EH (cell line): ENCODE measurements at regions not wholly inside any gene's neighbourhood (a gene's known extent, or its start where the extent isn't known, plus 50 kb on each side); places are given as distances from the start of the nearest gene placed in this dataset.
A peak's percentile ranks its signal among the peaks of the same experiment; 100 is the strongest.
"Not testable (repeated sequence)": the region's sequence is repeated elsewhere in the genome, so short reads cannot be mapped to it uniquely, and the experiment has no call there.

ENCODE experiments used
- DNase-seq: peaks from one replicate; pipeline ENCODE4 v3.0.0-alpha.2; 2015; ENCODE audit warnings: low read depth

DNA sequence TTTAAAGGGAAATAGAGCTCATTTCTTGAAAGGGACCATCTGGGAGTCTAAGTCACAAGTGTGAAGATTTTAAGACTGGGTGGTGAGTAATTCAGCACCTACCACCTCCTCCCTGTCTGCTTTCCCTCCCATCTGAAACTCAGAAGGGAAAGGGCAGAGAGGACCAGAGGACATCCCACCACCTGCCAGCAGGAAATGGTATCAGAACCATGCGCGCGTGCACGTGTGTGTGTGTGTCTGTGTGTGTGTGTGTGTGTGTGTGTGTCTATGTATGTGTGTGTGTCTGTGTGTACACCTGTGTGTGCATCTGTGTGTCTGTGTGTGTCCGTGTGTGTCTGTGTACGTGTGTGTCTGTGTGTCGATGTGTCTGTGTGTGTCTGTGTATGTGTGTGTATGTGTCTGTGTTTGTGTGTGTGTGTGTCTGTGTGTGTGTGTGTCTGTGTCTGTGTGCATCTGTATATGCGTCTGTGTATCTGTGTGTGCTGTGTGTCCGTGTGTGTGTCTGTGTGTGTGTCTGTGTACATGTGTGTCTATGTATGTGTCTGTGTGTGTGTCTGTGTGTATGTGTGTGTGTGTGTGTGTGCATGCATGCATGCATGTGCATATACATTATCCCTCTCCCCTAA lies 76.8 kb downstream of the ZFP36L2 start:
- no peak for DNase-seq

DNA sequence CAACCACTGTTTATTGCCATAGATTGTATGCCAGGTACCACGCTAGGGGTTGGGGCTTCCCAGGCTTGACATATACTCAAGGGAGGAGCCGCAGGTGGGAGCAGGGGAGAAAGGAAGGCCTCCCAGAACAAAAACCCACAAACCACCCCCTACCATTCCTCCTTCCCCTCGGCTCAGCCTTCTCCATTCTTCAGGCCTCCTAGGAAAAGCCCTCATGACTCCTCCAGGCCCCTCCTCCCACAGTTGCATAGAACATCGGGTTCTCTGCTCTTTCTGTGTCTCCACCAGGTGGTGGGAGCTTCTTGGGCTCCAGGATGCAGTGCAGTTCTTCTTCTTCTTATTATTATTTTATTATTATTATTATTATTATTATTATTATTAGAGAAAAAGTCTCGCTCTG lies 80.3 kb downstream of the ZFP36L2 start:
- DNase-seq = no peak

DNA sequence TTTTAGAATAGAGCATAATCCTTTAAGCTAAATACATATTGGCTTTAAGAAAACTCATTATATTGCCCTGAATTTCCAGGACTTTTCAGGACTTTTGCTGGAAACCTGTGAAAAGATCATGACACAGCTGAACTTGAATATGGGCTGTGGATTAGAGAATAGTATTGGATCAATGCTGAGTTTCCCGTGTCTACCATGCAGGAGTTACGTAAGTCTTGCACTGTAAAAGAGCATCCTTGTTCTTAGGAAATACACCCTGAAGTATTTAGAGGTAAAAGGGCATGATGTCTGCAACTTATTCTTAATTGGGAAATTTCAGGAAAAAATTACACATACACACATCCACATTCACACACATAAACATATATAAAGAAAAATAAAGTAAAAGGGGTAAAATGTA lies 82.1 kb downstream of the ZFP36L2 start:
- DNase-seq = no peak

DNA sequence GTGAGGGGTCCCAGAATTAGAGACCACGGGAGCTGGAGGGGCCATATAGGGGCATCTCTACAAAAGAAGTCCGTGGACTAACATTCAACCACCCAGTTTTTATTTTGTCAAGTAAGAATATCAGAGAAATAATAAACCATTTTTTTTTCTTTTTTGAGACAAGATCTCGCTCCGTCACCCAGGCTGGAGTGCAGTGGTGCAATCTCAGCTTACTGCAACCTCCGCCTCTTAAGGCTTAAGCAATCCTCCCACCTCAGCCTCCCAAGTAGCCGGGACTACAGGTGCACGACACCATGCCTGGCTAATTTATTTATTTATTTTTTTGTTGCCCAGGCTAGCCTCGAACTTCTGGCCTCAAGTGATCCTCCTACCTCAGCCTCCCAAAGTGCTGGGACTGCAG lies 82.7 kb downstream of the ZFP36L2 start:
- no peak for DNase-seq

DNA sequence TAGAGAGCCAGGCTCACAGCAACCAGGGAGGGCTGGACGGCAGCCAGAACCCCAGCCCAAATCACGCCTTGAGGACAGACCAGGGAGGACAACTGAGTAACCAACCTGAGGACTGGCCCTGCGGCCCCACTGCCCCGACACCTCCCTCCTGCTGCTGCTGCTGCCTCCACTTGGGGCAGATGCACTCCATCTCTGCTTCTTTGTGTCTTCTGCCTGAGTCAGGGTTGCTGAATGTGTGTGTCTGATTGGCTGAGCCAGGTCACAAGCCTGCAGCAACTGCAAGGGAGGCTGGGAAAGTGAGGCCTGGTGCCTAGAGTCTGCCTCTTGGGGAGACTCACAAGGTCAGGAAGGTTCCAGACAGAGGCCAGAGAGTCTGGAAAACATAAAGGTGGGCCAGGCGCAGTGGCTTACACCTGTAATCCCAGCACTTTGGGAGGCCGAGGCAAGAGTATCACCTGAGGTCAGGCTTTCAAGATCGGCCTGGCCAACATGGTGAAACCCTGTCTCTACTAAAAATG lies 83.4 kb downstream of the ZFP36L2 start:
- peak; percentile 33 for DNase-seq

DNA sequence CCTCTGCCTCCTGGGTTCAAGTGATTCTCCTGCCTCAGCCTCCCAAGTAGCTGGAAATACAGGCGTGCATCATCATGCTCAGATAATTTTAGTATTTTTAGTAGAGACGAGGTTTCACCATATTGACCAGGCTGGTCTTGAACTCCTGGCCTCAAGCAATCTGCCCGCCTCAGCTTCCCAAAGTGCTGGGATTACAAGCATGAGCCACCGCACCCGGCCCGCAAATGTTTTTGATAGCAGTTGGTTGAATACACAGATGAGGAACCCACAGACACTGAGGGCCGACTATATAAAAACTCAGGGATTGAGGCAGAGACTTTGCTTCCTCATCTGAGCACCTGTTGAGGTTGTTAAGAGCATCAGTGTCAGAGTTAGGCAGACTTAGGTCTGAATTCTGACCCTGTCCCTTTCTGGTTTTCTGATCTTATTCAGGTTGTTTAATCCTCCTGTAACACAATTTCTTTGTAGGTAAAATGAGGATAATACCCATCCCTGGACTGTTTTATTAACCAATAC lies 84.7 kb downstream of the ZFP36L2 start:
- DNase-seq = not testable (repeated sequence)

DNA sequence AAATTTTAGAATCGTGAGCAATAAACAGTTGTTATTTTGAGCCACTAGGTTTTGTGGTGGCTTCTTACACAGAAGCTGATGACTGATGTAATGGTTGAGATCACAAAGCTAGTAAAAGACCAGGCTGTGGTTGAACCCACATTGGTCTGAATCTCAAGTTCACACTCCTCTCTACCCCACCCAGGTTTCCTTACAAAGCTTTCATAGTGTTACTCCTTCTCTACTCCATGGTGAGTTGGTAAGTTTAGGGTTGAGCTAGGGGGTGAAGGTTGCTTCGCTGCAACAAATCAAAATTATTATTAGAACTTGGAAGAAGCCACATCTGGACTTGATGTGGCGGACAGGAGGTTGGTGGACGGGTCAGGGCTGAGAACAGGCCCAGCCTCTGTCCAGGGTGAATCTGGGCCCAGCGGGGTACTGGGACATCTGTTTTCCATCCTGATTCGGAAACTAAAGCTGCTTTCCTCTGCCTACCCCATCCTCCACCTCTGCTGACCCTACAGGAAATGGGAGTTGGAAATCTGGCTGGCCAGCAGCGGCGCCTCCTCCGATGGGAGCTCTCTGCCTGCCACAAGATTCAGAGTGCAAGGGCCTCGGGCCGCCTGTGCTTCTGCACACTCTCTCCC lies 86.3 kb downstream of the ZFP36L2 start:
- peak; percentile 34 for DNase-seq

DNA sequence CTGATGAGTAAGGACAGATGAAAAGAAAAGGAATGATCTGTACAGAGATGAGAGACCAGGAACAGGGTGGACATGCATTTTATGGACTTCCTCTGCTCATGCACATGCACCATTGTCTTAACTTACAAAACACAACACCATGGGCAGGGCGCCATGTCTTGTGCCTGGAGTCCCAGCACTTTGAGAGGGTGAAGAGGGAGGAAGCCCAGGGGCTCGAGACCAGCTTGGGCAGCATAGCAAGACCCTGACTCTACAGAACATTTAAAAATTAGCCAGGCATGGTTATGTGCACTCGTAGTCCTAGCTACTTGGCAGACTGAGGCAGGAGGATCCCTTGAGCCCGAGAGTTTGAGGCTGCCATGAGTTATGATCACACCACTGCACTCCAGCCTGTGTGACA lies 86.9 kb downstream of the ZFP36L2 start:
- no peak for DNase-seq

DNA sequence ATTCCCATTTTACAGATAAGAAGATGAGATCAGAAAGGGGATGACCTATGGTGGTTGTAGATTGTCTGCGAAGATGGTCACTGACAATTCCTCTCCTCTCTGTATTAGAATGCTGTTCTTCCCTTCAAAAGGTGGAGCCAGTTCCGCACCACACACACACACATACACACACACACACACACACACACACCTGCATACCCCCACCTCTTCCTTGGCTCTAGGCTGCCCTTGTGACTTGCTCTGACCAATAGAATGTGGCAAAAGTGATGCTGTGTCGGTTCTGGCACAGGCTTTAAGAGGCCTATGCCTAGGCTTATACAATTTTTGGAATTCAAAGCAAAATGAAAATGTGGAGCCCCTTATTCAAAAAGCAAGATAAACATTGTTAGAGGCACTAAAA lies 88.0 kb downstream of the ZFP36L2 start:
- no peak for DNase-seq

DNA sequence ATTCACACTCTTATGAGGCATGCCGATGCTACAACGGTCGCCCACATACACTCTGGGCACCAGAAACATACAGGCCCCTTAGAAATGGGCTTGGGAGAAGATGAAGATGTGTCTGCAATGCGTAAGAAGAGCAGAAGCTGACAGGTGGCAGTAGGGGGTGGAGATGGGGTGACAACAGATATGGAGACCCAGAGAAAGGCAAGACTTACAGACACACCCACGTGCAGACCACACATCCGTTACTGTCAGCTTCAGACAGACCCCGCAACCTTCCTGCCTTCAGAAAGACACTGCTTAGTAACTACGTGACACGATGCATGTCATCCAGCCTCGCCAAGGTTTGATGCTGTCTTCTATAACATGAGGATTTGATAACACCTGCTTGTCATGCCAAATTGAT lies 89.5 kb downstream of the ZFP36L2 start:
- no peak for DNase-seq

DNA sequence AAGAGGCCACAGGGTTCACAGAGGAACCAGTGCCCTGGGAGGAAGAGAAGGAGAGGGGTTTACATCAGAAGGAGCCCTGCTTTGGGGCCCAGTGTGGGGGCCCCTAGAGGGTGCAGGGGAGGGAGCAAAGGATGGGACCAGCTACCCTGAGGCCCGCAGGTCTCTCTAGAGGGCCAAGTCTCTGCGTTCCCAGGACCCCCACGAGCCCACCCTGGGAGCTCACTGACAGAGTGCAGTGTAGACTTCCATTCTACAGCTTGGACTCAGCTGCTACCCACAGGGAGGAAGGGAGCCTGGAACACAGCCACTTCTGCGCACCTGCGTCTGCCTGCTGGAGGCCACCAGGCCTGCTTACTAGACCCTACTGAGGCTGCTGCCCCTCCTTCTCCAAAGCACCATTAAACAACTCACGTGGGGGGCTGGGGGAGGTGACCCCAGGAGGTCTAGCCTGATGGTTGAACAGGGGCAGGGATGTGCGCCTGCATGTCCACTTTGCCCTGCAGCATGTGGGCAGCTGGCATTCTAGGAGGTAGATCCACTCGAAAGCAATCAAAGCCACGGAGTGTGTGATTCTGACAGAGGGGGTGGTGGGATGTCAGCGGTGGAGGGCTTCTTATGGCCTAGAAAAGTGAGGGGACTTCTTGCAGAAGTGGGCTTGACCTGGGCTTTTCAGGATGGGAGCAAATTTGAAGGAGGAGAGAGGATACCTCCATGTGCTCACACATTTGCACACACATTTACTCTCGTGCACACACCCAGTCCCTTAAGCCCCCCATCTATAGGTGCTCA lies 90.2 kb downstream of the ZFP36L2 start:
- no peak for DNase-seq

DNA sequence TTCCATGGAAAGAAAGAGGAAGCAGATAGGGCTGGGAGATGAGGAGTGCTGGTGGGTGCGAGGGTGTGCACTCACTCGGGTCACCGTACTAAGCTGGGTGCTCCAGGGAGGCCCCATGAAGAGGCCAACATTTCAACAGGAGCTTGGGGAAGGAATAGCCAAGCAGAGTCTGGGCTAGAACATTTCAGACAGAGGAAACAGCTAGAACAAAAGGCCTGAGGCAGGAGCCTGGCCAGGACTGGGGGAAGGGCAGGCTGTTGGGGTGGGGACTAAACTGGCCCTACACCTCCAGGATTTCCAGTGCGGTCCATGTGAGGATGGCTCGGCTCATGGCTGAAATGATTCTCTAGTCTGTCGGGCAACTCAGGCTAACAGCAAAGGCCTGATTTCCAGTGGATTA lies 90.8 kb downstream of the ZFP36L2 start:
- DNase-seq = no peak

DNA sequence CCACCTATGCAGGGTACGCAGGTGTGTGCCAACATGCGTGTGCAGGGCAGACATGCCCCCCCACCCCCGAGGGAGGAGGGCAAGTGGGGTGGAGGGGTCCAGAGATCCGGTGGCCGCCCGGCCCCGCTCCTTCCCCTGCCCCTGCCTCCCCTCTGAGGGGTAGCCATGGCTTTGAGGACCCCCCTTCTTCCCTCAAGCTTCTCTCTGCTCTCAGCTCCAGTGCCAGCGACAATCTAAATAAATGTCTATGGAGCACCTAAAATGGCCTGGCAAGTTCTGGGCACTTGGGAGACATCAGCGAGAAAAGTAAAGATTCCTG lies 91.9 kb downstream of the ZFP36L2 start:
- DNase-seq = no peak

DNA sequence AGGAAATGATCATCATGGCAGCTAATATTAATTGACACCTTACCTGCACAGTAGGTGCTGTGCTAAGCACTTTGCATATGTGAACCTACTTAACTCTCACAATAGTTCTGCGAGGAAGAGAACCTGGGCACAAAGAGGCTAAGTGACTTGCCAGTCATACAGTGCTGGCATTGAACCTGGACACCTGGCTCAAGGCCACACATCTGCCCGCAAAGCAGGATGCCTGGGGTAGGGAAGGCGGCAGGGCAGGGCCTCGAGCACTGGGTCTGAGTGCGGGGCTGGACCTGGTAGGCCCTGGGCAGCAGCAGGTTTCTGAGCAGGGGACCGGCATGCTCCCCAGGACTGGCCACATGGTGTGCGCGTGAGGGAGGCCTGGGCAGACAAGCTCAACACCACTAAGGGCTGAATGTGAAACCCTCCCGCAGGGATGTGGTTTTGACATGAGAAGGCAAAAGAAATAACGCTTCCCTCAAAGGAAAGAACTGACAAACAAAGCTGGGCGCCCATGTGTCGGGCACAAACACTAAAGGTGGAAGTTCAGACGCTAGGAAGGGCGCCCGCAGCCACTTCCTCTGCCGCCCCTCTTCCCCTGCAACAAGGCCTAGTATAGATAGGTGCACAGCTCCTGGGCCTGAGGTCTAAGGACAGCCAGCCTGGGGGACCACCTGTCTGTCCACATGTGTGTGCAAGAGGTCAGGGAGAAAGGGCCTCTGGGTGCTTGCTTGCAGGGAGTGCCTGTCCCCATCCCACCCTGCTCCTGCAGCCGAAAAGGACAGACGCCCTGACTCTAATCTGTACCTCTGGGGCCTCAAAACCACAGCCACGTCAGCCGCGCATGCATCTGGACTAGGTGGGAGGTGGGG lies 92.5 kb downstream of the ZFP36L2 start:
- DNase-seq = no peak

DNA sequence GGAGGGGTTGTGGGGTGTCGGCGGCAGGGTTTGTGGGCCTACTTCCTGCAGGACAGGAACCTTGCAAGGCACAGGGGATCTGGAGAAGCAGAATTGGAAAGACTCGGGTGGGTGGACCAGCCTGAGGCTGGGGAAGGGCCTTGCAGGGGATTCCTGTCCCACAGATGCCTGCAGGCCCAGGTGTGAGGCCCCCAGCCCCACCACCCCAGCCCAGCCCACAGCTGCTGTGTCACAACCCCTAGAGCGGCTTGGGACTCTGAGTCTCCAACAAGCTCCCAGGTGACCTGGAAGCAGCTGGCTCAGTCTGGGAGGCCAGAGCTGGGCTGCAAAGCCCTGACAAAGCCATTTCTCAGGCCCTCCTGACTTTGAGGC lies 93.1 kb downstream of the ZFP36L2 start:
- DNase-seq = no peak

DNA sequence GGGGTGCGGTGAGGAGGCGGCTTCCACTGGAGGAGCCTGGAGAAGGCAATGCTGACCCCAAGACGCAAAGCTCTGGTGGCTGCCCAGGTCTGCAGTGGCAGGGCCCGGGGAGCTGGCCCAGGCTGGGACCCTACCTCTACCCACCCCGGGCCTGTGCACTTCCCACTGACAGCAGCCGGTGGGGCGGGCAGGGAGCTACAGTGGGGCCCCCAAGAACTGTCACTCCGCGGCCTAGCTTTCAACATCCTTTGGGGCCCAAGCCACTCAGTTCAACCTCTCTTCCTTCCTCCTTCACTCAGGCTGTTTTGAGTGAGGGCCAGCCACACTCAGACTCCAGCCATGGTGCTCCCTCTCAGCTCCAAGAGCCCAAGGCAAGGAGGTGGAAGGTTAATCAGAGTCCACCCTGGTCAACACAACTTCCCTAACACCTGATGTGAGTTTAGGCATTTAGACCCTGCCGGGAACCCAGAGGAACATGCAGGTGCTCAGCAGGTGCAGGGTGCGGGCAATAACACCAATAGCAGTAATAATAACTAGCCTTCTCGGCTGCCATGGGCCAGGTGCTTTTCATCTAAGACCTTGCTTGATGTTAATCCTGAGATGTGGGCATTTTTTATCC lies 93.6 kb downstream of the ZFP36L2 start:
- no peak for DNase-seq

DNA sequence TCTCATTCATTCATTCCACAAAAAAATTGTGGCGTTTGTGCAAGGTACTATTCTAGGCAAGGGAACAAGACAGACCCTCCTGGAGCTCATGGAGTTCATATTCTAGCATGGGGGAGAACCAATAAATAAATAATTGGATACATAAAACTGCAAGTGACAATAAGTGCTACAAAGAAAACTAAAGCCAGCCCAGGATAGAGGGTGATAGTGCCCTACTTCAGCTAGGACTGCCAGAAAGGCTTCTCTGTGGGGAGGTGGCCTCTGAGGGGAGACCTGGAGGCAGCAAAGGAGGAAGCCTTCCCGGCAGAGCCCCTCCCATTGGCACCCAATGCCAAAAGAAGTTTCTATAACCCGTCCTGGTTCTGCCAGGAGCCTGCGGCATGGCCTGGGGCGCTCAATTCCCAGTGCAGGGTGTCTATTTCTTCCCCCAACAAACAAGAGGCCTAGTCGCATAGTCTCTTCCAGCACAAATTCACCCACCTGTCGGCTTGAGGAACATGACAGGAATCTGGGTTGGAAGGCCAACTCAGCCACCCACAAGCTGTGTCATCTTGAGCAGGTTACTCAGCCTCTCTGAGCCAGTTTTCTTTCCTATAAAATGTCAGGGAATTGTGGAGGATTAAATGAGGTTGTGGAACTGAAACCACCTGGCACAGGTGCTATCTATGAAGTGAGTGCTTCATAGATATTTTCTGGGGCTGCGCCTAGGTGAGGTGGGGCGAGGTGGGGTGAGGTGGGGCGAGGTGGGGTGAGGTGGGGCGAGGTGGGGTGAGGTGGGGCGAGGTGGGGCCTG lies 94.3 kb downstream of the ZFP36L2 start:
- DNase-seq = no peak

DNA sequence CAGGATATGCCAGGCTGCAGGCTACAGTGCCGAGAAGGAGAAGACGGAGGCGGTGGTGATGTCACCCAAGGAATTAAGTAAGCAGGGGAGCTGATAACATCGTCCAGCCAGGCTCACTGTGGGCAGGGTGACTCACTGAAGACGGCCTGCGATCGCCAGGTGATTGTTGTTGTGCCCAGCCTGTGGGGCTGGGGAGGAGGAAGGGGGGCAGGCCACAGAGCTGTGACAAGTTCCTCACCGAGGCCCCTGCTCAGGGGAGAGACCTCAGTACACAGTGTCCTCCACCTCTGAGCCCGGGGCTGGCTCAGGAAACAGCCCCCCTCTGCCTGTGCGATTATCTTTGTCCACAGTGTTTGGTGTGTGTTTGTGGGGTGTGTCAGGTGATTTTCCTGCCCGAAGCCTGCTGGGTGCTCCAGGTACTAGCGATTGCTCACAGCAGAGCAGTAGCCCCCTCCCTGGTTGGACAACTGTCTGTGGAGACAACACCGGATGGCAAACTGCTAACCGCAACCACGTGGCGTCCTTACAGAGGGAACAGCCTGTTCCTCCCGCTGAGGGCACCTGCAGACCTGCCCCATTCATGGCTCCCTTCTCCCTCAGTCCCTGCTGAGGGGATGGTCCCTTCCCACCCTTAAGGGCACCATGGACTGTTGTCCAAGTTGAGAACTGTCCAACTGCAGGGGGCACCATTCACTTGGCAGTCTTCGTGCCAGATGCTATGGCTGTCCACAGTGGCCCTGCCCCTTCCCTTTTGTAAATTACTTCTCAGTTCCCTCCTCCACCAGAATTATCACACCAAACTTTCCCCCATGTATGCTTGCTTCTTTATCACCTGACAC lies 95.1 kb downstream of the ZFP36L2 start:
- DNase-seq = peak; percentile 92

DNA sequence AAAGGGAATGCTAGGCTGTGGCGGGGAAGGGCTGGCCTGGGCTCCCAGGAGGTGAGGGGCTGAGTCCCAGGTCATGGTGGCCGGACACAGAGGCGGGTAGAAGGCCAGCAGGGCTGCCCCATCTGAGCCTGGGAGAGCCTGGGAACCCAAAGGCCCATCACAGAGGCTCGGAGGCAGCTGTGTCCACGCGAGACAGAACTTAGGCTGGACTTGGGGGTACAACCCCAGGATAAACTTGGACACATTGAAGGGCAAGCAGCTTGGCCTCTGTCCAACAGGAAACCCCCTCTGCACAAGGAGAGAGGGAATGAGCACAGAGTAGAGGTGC lies 95.9 kb downstream of the ZFP36L2 start:
- no peak for DNase-seq
